ENCODE measurements at regions not wholly inside any gene's neighbourhood (a gene's known extent, or its start where the extent isn't known, plus 50 kb on each side); places are given as distances from the start of the nearest gene placed in this dataset.

DNA sequence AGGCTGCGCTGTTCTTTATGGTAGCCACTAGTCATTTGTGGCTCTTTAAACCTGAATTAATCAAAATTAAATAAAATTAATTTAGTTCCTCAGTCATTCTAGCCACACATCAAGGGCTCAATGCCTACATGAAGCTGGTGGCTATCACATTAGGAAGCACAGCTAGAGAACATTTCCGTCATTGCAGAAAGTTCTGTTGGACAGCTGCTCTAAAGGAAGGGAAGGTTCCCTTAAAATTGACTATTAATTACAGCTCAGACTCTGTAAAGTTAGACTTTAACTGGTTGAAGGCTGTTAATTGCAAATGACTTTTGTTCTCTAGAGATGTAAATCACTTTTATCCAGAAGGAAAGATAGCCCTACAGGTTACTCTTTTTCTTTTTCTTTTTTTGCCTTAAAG, 202.7 kb upstream of the ADAMTS9 start:
- no peak for DNase-seq (ENCODE audit: low spot score in 2 of 2)
- TF ChIP-seq POLR2A (IDR thresholded peaks at IDR 0.05), result no peak
- TF ChIP-seq, protein P1, sequence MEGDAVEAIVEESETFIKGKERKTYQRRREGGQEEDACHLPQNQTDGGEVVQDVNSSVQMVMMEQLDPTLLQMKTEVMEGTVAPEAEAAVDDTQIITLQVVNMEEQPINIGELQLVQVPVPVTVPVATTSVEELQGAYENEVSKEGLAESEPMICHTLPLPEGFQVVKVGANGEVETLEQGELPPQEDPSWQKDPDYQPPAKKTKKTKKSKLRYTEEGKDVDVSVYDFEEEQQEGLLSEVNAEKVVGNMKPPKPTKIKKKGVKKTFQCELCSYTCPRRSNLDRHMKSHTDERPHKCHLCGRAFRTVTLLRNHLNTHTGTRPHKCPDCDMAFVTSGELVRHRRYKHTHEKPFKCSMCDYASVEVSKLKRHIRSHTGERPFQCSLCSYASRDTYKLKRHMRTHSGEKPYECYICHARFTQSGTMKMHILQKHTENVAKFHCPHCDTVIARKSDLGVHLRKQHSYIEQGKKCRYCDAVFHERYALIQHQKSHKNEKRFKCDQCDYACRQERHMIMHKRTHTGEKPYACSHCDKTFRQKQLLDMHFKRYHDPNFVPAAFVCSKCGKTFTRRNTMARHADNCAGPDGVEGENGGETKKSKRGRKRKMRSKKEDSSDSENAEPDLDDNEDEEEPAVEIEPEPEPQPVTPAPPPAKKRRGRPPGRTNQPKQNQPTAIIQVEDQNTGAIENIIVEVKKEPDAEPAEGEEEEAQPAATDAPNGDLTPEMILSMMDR (IDR thresholded peaks at IDR 0.05), result no peak
- intact Hi-C loops (cut with DNase I; ENCODE audit: low total_unique reads), result no loop called here
- WGBS, 2 donors, result 78 to 81% methylated on average over 2 of the region's 2 CpGs
- H3K4me3 ChIP-seq (ENCODE audit: low read depth, poor library complexity, severe bottlenecking), result no peak overlapping the region

DNA sequence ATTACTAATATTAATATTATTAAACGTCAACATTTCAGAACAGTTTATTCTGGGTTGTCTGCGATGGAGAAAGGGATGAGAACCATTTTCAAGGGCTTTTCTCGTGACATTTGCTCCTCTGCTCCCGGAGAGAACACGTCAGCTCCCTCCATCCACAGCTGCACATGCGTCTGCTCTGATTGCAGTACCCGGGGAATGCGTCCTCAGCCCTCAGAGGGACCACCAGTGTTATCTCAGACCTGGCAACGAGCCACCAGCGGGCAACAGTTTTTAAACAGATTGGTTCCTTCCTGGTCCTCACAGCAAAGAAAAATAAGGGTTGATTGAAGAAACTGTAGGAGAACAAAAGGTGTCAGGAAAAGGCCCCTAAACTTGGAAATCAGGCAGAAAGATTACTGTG, 202.2 kb upstream of the ADAMTS9 start:
- TF ChIP-seq, protein P1 (IDR thresholded peaks at IDR 0.05), result no peak
- no peak for TF ChIP-seq POLR2A (IDR thresholded peaks at IDR 0.05)
- H3K4me3 ChIP-seq (ENCODE audit: low read depth, poor library complexity, severe bottlenecking), result no peak overlapping the region
- intact Hi-C loops (cut with DNase I; ENCODE audit: low total_unique reads), result no loop called here
- WGBS, 2 donors, result 69 to 76% methylated on average over 10 of the region's 10 CpGs
- DNase-seq (ENCODE audit: low spot score in 2 of 2), result peak in 1 of 2 donors; percentile 84

DNA sequence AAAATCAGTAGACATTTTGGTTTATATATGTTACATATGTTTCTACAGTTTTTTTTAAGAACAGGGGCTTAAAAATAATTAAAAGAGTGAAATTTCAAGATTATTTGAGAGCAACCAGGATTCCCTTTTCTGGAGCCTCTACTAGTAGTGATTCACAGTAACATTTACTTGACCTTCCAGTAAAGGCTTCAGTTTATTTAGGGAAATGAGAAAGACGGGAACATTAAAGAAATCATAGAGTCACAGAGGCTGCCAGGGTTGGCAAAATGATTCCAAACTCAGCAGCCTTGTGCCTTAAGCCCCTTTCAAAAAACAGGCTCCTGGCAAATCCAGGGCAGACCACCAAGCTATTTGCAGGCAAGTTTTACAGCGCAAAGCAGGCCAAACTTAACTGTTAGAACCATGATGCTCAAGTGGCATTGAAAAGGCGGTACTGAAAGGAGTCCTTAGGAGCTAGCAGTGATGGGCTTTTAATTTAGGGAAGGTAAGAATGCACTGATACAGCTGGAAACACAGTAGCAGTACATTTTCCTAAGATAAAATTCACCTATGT, 201.1 kb upstream of the ADAMTS9 start:
- 82 to 92% methylated on average over 3 of the region's 3 CpGs for WGBS, 2 donors
- no peak overlapping the region for H3K4me3 ChIP-seq (ENCODE audit: low read depth, poor library complexity, severe bottlenecking)
- intact Hi-C loops (cut with DNase I; ENCODE audit: low total_unique reads), result no loop called here
- TF ChIP-seq POLR2A (IDR thresholded peaks at IDR 0.05), result no peak
- TF ChIP-seq, protein P1 (IDR thresholded peaks at IDR 0.05), result no peak
- no peak for DNase-seq (ENCODE audit: low spot score in 2 of 2)

DNA sequence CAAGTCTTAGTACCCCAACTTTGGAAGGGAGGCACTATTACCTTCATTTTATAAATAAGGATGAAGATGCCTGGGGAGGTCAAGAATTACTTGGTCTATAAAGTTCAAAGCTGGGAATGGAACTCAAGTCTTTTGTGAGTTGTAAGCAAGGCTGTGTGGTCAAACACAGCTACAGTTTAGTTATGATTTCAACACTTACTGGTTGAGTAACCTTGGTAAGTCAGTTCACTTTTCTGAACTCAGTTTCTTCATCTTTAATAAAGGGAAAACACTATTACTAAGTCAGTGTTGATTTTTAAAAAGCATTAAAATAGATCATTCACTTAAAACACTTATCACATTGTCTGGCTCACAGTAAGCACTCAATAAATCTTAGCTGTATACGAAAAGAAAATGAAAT, 200.4 kb upstream of the ADAMTS9 start:
- intact Hi-C loops (cut with DNase I; ENCODE audit: low total_unique reads), result no loop called here

DNA sequence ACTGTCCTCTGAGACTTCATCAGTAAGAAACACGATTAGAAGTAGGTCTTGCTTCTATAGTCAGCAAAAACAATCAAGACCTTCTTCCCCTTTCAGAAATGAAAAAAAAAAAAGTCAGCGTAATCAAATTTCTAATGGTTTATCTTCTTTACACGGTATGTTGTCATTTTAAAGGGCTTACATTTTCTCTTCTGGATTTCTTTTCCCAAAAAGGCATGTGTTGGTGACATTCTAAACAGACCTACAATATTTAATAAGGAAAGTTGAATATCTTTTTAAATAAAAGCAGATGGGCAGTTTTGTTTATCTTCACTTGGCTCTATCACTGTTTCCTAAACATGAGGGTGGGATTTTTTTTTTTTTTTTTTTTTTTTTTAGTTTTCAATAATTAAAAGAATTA, 197.3 kb upstream of the ADAMTS9 start:
- 64% methylated on average over 3 of the region's 3 CpGs for WGBS, 2 donors
- no peak overlapping the region for H3K4me3 ChIP-seq (ENCODE audit: low read depth, poor library complexity, severe bottlenecking)
- intact Hi-C loops (cut with DNase I; ENCODE audit: low total_unique reads), result no loop called here
- no peak for TF ChIP-seq POLR2A (IDR thresholded peaks at IDR 0.05)
- TF ChIP-seq, protein P1 (IDR thresholded peaks at IDR 0.05), result no peak
- DNase-seq (ENCODE audit: low spot score in 2 of 2), result no peak

More for the DNA sequence above, 200.4 kb upstream of the ADAMTS9 start:
- no peak for TF ChIP-seq POLR2A (IDR thresholded peaks at IDR 0.05)
- TF ChIP-seq, protein P1 (IDR thresholded peaks at IDR 0.05), result no peak
- H3K4me3 ChIP-seq (ENCODE audit: low read depth, poor library complexity, severe bottlenecking), result no peak overlapping the region
- 68 to 82% methylated on average over 1 of the region's 1 CpG for WGBS, 2 donors
- DNase-seq (ENCODE audit: low spot score in 2 of 2), result no peak

DNA sequence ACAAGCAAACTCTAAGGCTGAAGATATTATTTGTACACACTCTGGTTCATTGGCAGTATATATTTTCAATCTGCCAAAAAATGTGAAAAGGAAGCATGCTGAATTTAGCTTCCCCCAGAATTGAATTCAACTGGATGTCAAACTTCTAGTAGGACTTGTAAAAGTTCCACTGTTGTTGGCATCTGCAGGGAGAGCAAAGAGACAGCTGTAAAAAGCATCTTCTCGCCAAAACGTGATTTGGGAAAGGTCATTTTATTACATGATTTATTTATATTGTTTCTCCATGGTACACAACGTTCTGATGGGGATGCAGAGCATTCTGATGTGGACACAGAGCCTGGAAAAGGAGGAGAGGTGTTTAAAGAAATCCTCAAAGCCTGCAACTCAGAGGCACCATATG, 196.7 kb upstream of the ADAMTS9 start:
- no peak for DNase-seq (ENCODE audit: low spot score in 2 of 2)
- 42 to 49% methylated on average over 3 of the region's 3 CpGs for WGBS, 2 donors
- no peak for TF ChIP-seq POLR2A (IDR thresholded peaks at IDR 0.05)
- TF ChIP-seq, protein P1 (IDR thresholded peaks at IDR 0.05), result no peak
- no peak overlapping the region for H3K4me3 ChIP-seq (ENCODE audit: low read depth, poor library complexity, severe bottlenecking)
- intact Hi-C loops (cut with DNase I; ENCODE audit: low total_unique reads), result no loop called here
